Stimulated activated CD4-positive, alpha-beta T cell treated with anti-CD3 and anti-CD28 coated beads, Interleukin-12 subunit alpha, Interleukin-12 subunit beta, amount 100 ng/mL, for 24 hours (primary cell): ENCODE measurements at regions not wholly inside any gene's neighbourhood (a gene's known extent, or its start where the extent isn't known, plus 50 kb on each side); places are given as distances from the start of the nearest gene placed in this dataset.

Experiments
- DNase-seq, 2 experiments: peaks; one replicate each; pipeline ENCODE4 v3.0.0-alpha.2; 2020; ENCODE audit warnings: low read depth in 2 of 2

GRCh38 chr12:3964439-3964838 lies 91.2 kb upstream of the PARP11 start:
- no peak for DNase-seq

GRCh38 chr12:3962631-3963483 lies 89.7 kb upstream of the PARP11 start:
- DNase-seq = no peak

GRCh38 chr12:3961591-3961990 lies 88.4 kb upstream of the PARP11 start:
- DNase-seq = no peak

- DNase-seq = no peak
Observed at GRCh38 chr12:3959799-3960560, 86.8 kb upstream of the PARP11 start.

- no peak for DNase-seq
Observed at GRCh38 chr12:3958534-3958933, 85.3 kb upstream of the PARP11 start.

- no peak for DNase-seq
Observed at GRCh38 chr12:3951380-3952135, 78.4 kb upstream of the PARP11 start.

- DNase-seq = no peak
Observed at GRCh38 chr12:3950714-3951320, 77.6 kb upstream of the PARP11 start.

GRCh38 chr12:3947781-3948180 lies 74.6 kb upstream of the PARP11 start:
- no peak for DNase-seq

- no peak for DNase-seq
Observed at GRCh38 chr12:3945671-3946070, 72.5 kb upstream of the PARP11 start.

- DNase-seq = no peak
Observed at GRCh38 chr12:3944620-3945019, 71.4 kb upstream of the PARP11 start.

GRCh38 chr12:3938042-3938544 lies 64.9 kb upstream of the PARP11 start:
- DNase-seq = no peak

GRCh38 chr12:3935078-3935477 lies 61.9 kb upstream of the PARP11 start:
- DNase-seq = no peak

- DNase-seq = no peak
Observed at GRCh38 chr12:3933819-3934192, 60.6 kb upstream of the PARP11 start.

GRCh38 chr12:3933074-3933818 lies 60.0 kb upstream of the PARP11 start:
- DNase-seq = no peak

- no peak for DNase-seq
Observed at GRCh38 chr12:3931776-3932175, 58.6 kb upstream of the PARP11 start.

GRCh38 chr12:3931206-3931605 lies 58.0 kb upstream of the PARP11 start:
- DNase-seq = no peak

GRCh38 chr12:3929875-3930615 lies 56.8 kb upstream of the PARP11 start:
- no peak for DNase-seq

GRCh38 chr12:3928538-3929184 lies 55.5 kb upstream of the PARP11 start:
- DNase-seq = no peak

- no peak for DNase-seq
Observed at GRCh38 chr12:3925621-3926020, 52.4 kb upstream of the PARP11 start.

GRCh38 chr12:3924761-3925160 lies 51.6 kb upstream of the PARP11 start:
- no peak for DNase-seq
